NCI-H82 (cell line): ENCODE measurements at regions not wholly inside any gene's neighbourhood (a gene's known extent, or its start where the extent isn't known, plus 50 kb on each side); places are given as distances from the start of the nearest gene placed in this dataset.
A peak's percentile ranks its signal among the peaks of the same experiment; 100 is the strongest.

ENCODE experiments used
- DNase-seq: peaks from one replicate; lab custom pipeline; 2025; lab: John Stamatoyannopoulos, UW

- DNase-seq: peak; percentile 6
These were observed 190.4 kb downstream of the SALL1 start for GRCh38 chr16:50960517-50961202.

GRCh38 chr16:50957056-50957455 is 194.0 kb downstream of the SALL1 start:
- no peak for DNase-seq

GRCh38 chr16:50956637-50957036 is 194.4 kb downstream of the SALL1 start:
- no peak for DNase-seq

- DNase-seq: no peak
These were observed 195.8 kb downstream of the SALL1 start for GRCh38 chr16:50955311-50955710.

GRCh38 chr16:50954469-50954868 is 196.6 kb downstream of the SALL1 start:
- DNase-seq: no peak

- DNase-seq: no peak
These were observed 197.8 kb downstream of the SALL1 start for GRCh38 chr16:50953290-50953689.

- DNase-seq: no peak
These were observed 200.1 kb downstream of the SALL1 start for GRCh38 chr16:50950955-50951354.

- DNase-seq: no peak
These were observed 202.7 kb downstream of the SALL1 start for GRCh38 chr16:50948268-50948930.

GRCh38 chr16:50947826-50948225 is 203.2 kb downstream of the SALL1 start:
- DNase-seq: no peak

GRCh38 chr16:50946606-50947005 is 204.5 kb downstream of the SALL1 start:
- DNase-seq: no peak

GRCh38 chr16:50946098-50946497 is 204.2 kb downstream of the CYLD start:
- DNase-seq: no peak

- DNase-seq: peak; percentile 79
These were observed 203.3 kb downstream of the CYLD start for GRCh38 chr16:50945171-50945570.

GRCh38 chr16:50944436-50944835 is 202.6 kb downstream of the CYLD start:
- no peak for DNase-seq

- DNase-seq: no peak
These were observed 202.1 kb downstream of the CYLD start for GRCh38 chr16:50944033-50944432.

GRCh38 chr16:50942143-50942542 is 200.3 kb downstream of the CYLD start:
- DNase-seq: no peak

- DNase-seq: no peak
These were observed 199.8 kb downstream of the CYLD start for GRCh38 chr16:50941681-50942080.

- DNase-seq: peak; percentile 96
These were observed 198.5 kb downstream of the CYLD start for GRCh38 chr16:50940275-50940854.

GRCh38 chr16:50939356-50939755 is 197.5 kb downstream of the CYLD start:
- no peak for DNase-seq

GRCh38 chr16:50938932-50939331 is 197.0 kb downstream of the CYLD start:
- peak; percentile 40 for DNase-seq

- no peak for DNase-seq
These were observed 191.4 kb downstream of the CYLD start for GRCh38 chr16:50933262-50933661.

GRCh38 chr16:50932348-50932935 is 190.6 kb downstream of the CYLD start:
- DNase-seq: no peak

- no peak for DNase-seq
These were observed 186.2 kb downstream of the CYLD start for GRCh38 chr16:50928065-50928464.

GRCh38 chr16:50925758-50926357 is 184.0 kb downstream of the CYLD start:
- DNase-seq: no peak
